Thymus (tissue), 11 donors: ENCODE measurements at regions not wholly inside any gene's neighbourhood (a gene's known extent, or its start where the extent isn't known, plus 50 kb on each side); places are given as distances from the start of the nearest gene placed in this dataset.

ENCODE experiments used
- DNase-seq, 9 donors: peaks; one replicate each; pipeline ENCODE4 v3.0.0-alpha.2; 2013; ENCODE audit warnings: low spot score in 9 of 9, low read depth in 6 of 9, missing footprints in 1 of 9
- H3K27ac ChIP-seq, 2 donors: one replicate each; pipeline ENCODE4 v1.5.1; 2013; ENCODE audit warnings: control low read depth in 1 of 2, low read depth in 1 of 2, low read length in 1 of 2, mild to moderate bottlenecking in 1 of 2, moderate library complexity in 1 of 2
- H3K27me3 ChIP-seq, 2 donors: one replicate each; pipeline ENCODE4 v1.5.1; 2013; ENCODE audit warnings: low read length in 1 of 2; ENCODE audit not compliant: control insufficient read depth in 2 of 2, insufficient read depth in 1 of 2
- H3K36me3 ChIP-seq, 2 donors: one replicate each; pipeline ENCODE4 v1.5.1; 2013; ENCODE audit warnings: low read length in 1 of 2, mild to moderate bottlenecking in 1 of 2, moderate library complexity in 1 of 2; ENCODE audit not compliant: control insufficient read depth in 2 of 2, insufficient read depth in 2 of 2
- H3K4me1 ChIP-seq, 2 donors: one replicate each; pipeline ENCODE4 v1.5.1; 2013; ENCODE audit warnings: low read length in 2 of 2; ENCODE audit not compliant: control insufficient read depth in 2 of 2, insufficient read depth in 2 of 2
- H3K4me3 ChIP-seq, 2 donors: one replicate each; pipeline ENCODE4 v1.5.1; 2013; ENCODE audit warnings: low read length in 2 of 2, control low read depth in 1 of 2, mild to moderate bottlenecking in 1 of 2
- H3K9me3 ChIP-seq, 2 donors: one replicate each; pipeline ENCODE4 v1.5.1; 2013; ENCODE audit warnings: low read length in 1 of 2, mild to moderate bottlenecking in 1 of 2; ENCODE audit not compliant: control insufficient read depth in 2 of 2, insufficient read depth in 1 of 2
- WGBS: extraction: QIAGEN DNeasy Blood & Tissue Kit; methylation state at CpG from one replicate; pipeline ENCODE4 v1.1.7; 2013; 5-methylcytosine and 5-hydroxymethylcytosine counted together
- donor health status: healthy.

- no peaks in the 10 kb centered on the region for H3K27me3 ChIP-seq
- H3K4me3 ChIP-seq: no peak overlapping the region
- H3K27ac ChIP-seq: no peak overlapping the region
- DNase-seq: no peak
- H3K36me3 ChIP-seq: no peaks in the 10 kb centered on the region
- peaks cover 0 to 4% of the 10 kb centered on the region in 2 donors for H3K9me3 ChIP-seq
- 93% methylated on average over 3 of the region's 3 CpGs for WGBS
- no peaks in the 10 kb centered on the region for H3K4me1 ChIP-seq
These were observed 688.0 kb downstream of the PCDH7 start for GRCh38 chr4:31408121-31408520.

- no peaks in the 10 kb centered on the region for H3K27me3 ChIP-seq
- no peaks in the 10 kb centered on the region for H3K4me1 ChIP-seq
- no peaks in the 10 kb centered on the region for H3K36me3 ChIP-seq
- no peak for DNase-seq
- 94% methylated on average over 1 of the region's 1 CpG for WGBS
- H3K4me3 ChIP-seq: no peak overlapping the region
- peaks cover 0 to 4% of the 10 kb centered on the region in 2 donors for H3K9me3 ChIP-seq
- H3K27ac ChIP-seq: no peak overlapping the region
These were observed 691.4 kb downstream of the PCDH7 start for GRCh38 chr4:31411565-31411964.

DNA sequence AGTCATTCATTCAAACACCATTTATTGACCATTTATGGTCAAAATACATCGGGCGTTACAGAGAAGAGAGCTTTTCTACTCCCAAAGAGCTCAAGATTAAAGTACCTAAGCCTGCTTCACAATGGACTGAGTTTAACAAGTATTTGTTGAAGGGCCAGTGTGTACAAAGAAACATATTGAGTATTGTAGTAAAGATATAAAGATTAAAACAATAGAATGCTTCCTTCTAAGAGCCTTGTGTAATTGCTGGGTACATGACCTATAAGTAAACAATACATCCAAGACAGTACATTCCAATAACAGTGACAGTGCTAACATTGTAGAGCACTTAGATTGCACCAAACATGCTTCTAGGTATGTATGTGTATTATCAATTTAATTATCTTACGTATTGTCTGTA, 695.5 kb downstream of the PCDH7 start:
- DNase-seq: no peak
- Histone ChIP-seq H3K27me3 (no peaks in the 10 kb centered on the region), H3K36me3 (no peaks in the 10 kb centered on the region), H3K4me3 (no peak overlapping the region), H3K27ac (no peak overlapping the region), H3K4me1 (no peaks in the 10 kb centered on the region), H3K9me3 (no peaks in the 10 kb centered on the region)
- WGBS: 96% methylated on average over 3 of the region's 3 CpGs

GRCh38 chr4:31416498-31416897, 696.3 kb downstream of the PCDH7 start:
- no peaks in the 10 kb centered on the region for H3K27me3 ChIP-seq
- H3K9me3 ChIP-seq: no peaks in the 10 kb centered on the region
- no peaks in the 10 kb centered on the region for H3K36me3 ChIP-seq
- no peak overlapping the region for H3K4me3 ChIP-seq
- no peak for DNase-seq
- H3K27ac ChIP-seq: no peak overlapping the region
- 88% methylated on average over 7 of the region's 7 CpGs for WGBS
- no peaks in the 10 kb centered on the region for H3K4me1 ChIP-seq

GRCh38 chr4:31417040-31417439, 696.9 kb downstream of the PCDH7 start:
- 89% methylated on average over 3 of the region's 3 CpGs for WGBS
- Histone ChIP-seq H3K4me1 (no peaks in the 10 kb centered on the region), H3K36me3 (no peaks in the 10 kb centered on the region), H3K27ac (no peak overlapping the region), H3K27me3 (no peaks in the 10 kb centered on the region), H3K9me3 (no peaks in the 10 kb centered on the region), H3K4me3 (no peak overlapping the region)
- no peak for DNase-seq

DNA sequence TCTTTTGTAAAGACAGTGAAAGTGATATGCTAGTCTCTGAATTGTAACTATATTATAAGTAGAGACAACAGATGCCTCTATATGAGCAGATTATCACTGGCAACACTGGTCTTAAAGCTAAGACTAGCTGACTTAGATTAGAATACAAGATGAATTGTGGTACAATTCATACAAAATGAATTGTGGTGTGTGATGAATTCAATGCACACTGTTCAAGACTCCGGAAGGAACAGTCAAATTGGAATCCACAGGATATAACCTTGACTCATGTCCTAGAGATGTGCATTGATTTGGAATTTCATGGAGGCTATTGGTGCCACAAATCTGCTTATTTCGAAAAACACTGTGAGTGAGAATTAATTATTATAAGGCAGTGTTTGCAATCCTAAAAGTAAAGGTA, 701.8 kb downstream of the PCDH7 start:
- 91% methylated on average over 2 of the region's 2 CpGs for WGBS
- H3K27me3 ChIP-seq: no peaks in the 10 kb centered on the region
- no peaks in the 10 kb centered on the region for H3K9me3 ChIP-seq
- no peak overlapping the region for H3K27ac ChIP-seq
- DNase-seq: no peak
- H3K4me1 ChIP-seq: no peaks in the 10 kb centered on the region
- H3K36me3 ChIP-seq: no peaks in the 10 kb centered on the region
- no peak overlapping the region for H3K4me3 ChIP-seq

GRCh38 chr4:31427691-31428090, 707.5 kb downstream of the PCDH7 start:
- no peak for DNase-seq
- no peaks in the 10 kb centered on the region for H3K27me3 ChIP-seq
- peaks cover 0 to 2% of the 10 kb centered on the region in 2 donors for H3K9me3 ChIP-seq
- WGBS: 86% methylated on average over 3 of the region's 3 CpGs
- no peak overlapping the region for H3K27ac ChIP-seq
- no peak overlapping the region for H3K4me3 ChIP-seq
- no peaks in the 10 kb centered on the region for H3K4me1 ChIP-seq
- H3K36me3 ChIP-seq: no peaks in the 10 kb centered on the region

- Histone ChIP-seq H3K9me3 (peaks cover 0 to 3% of the 10 kb centered on the region in 2 donors), H3K27me3 (no peaks in the 10 kb centered on the region), H3K4me3 (no peak overlapping the region), H3K27ac (no peak overlapping the region), H3K36me3 (no peaks in the 10 kb centered on the region), H3K4me1 (no peaks in the 10 kb centered on the region)
- DNase-seq: no peak
- WGBS: 96% methylated on average over 11 of the region's 11 CpGs
These were observed 722.1 kb downstream of the PCDH7 start for GRCh38 chr4:31442236-31442635.

DNA sequence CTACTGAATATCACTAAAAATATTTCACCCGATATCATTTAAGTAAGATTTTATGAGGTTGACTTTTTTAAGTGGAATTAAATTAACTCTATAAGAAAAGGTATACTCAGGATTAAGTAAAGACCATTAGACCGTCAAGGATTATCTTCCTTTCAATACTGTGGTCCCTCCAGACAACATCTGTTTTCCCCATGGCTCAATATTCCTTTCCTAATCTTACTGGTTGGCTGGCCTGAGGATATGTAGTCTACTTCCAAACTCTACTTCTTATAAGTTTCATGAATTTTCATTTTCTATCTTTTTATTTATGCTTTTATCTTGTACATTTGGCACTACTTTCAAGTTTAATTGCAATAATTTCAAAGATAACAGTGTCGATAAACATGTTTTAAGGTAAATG, 725.4 kb downstream of the PCDH7 start:
- Histone ChIP-seq H3K4me1 (no peaks in the 10 kb centered on the region), H3K9me3 (no peaks in the 10 kb centered on the region), H3K27ac (no peak overlapping the region), H3K27me3 (no peaks in the 10 kb centered on the region), H3K4me3 (no peak overlapping the region), H3K36me3 (no peaks in the 10 kb centered on the region)
- no peak for DNase-seq
- 97% methylated on average over 3 of the region's 3 CpGs for WGBS

DNA sequence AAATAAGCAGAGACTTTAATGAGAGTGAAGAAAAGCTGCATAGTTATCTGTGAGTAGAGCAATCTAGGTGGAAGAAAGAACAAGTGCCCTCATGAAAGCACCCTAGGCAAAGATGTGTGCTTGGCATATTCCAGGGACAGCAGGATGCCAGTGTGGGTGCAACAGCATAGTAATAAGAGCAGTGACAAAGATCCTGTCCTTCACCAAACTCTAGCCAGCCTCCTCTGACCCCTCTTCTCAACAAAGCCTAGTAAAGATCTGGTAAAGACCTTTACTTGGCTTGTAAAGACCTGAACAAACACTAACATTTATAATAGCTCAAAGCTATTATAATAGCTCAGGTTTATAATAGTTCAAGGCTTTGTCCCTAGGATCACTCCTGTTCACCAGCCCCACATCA, 735.4 kb downstream of the PCDH7 start:
- Histone ChIP-seq H3K4me1 (no peaks in the 10 kb centered on the region), H3K9me3 (peaks cover 0 to 2% of the 10 kb centered on the region in 2 donors), H3K27me3 (no peaks in the 10 kb centered on the region), H3K4me3 (no peak overlapping the region), H3K27ac (no peak overlapping the region), H3K36me3 (no peaks in the 10 kb centered on the region)
- DNase-seq: no peak
